GM12878 (cell line): ENCODE measurements at regions not wholly inside any gene's neighbourhood (a gene's known extent, or its start where the extent isn't known, plus 50 kb on each side); places are given as distances from the start of the nearest gene placed in this dataset.
"Not testable (repeated sequence)": the region's sequence is repeated elsewhere in the genome, so short reads cannot be mapped to it uniquely, and the experiment has no call there.

Experiments used
- ATAC-seq: fragments of 200-7000 bp; cut with Tn5 transposase; 3 replicates; pipeline ENCODE4 v1.9.1; 2020; ENCODE audit warnings: mild to moderate bottlenecking, moderate library complexity
- BruUV-seq: library from RNA; stranded (reverse); fragments of 400-500 nt; replicated peaks from 2 replicates; lab custom pipeline; 2021; lab: Mats Ljungman, UMichigan
- CTCF ChIA-PET: fragments of 300-600 bp; sonication (Branson Sonifier 250); formaldehyde crosslinking; extraction: SDS; loops from one replicate; lab custom pipeline; 2021; ENCODE audit warnings: inconsistent platforms; lab: Yijun Ruan, JAX
- POLR2A ChIA-PET: fragments of 350-600 bp; formaldehyde crosslinking; extraction: SDS; loops from one replicate; lab custom pipeline; 2021; ENCODE audit warnings: inconsistent platforms; lab: Charles Lee
- RAD21 ChIA-PET: fragments of 300-600 bp; sonication (Branson Sonifier 250); formaldehyde crosslinking; loops from one replicate; lab custom pipeline; 2023; ENCODE audit warnings: antibody characterized with exemption; ENCODE audit not compliant: unreplicated experiment; lab: Charles Lee
- SMC1A ChIA-PET: fragments of 300-600 bp; sonication (Branson Sonifier 250); formaldehyde crosslinking; loops from one replicate; lab custom pipeline; 2023; ENCODE audit not compliant: unreplicated experiment, uncharacterized antibody; lab: Charles Lee
- DNase-seq: peaks from one replicate; pipeline ENCODE4 v3.0.0-alpha.2; 2011; ENCODE audit warnings: low read depth, low spot score
- FAIRE-seq: peaks from 3 replicates; lab custom pipeline; 2011; peaks lifted over from hg19 to GRCh38; lab: Jason Lieb, UNC
- H2AFZ ChIP-seq: 2 replicates; pipeline ENCODE4 v1.6.0; 2011; ENCODE audit warnings: low read depth, low read length, control low read depth; ENCODE audit not compliant: control insufficient read depth
- H3K27ac ChIP-seq: 2 replicates; pipeline ENCODE4 v1.5.1; 2011; ENCODE audit warnings: control low read depth; ENCODE audit not compliant: control insufficient read depth, insufficient read depth
- H3K27me3 ChIP-seq, 2 experiments: replicated peaks in 1 of 2; 2 replicates each; pipeline versions ENCODE4 v1.6.0 to v1.6.1; 2011; ENCODE audit warnings: low read length in 1 of 2; ENCODE audit not compliant: control insufficient read depth in 2 of 2, insufficient read depth in 2 of 2
- H3K36me3 ChIP-seq, 2 experiments: 2 replicates each; pipeline ENCODE4 v1.5.1; 2011; ENCODE audit warnings: low read length in 1 of 2; ENCODE audit not compliant: control insufficient read depth in 2 of 2, insufficient read depth in 2 of 2
- H3K4me1 ChIP-seq: 2 replicates; pipeline ENCODE4 v1.6.1; 2011; ENCODE audit warnings: mild to moderate bottlenecking, low read length, moderate library complexity, mixed read lengths; ENCODE audit not compliant: control insufficient read depth, insufficient read depth
- H3K4me2 ChIP-seq: 2 replicates; pipeline ENCODE4 v1.6.0; 2011; ENCODE audit warnings: control low read depth; ENCODE audit not compliant: control insufficient read depth, insufficient read depth
- H3K4me3 ChIP-seq: fragments of 200-600 bp; sonication (generic); 2 replicates; pipeline ENCODE4 v1.5.1; 2016
- H3K79me2 ChIP-seq: 2 replicates; pipeline ENCODE4 v1.6.0; 2011; ENCODE audit warnings: low read length; ENCODE audit not compliant: control insufficient read depth, insufficient read depth
- H3K9ac ChIP-seq: 2 replicates; pipeline ENCODE4 v1.8.0; 2011; ENCODE audit warnings: low read length, control low read depth, mixed read lengths; ENCODE audit not compliant: control insufficient read depth, insufficient read depth
- H3K9me3 ChIP-seq: replicated peaks from 3 replicates; pipeline ENCODE4 v1.5.1; 2011; ENCODE audit warnings: mild to moderate bottlenecking, low read length; ENCODE audit not compliant: control insufficient read depth, insufficient read depth
- H4K20me1 ChIP-seq: 2 replicates; pipeline ENCODE4 v1.6.0; 2011; ENCODE audit not compliant: control insufficient read depth, insufficient read depth
- WGBS: methylation state at CpG from one replicate; pipeline ENCODE4 v1.1.6; 2016; ENCODE audit warnings: low lambda C conversion rate; ENCODE audit not compliant: insufficient replicate concordance, insufficient coverage; ENCODE audit errors: missing lambda C conversion rate; 5-methylcytosine and 5-hydroxymethylcytosine counted together
- in situ Hi-C: fragments of 300-500 bp; cut with MboI; formaldehyde crosslinking; loops from 9 replicates; pipeline ENCODE4 v1.14.3; 2018; ENCODE audit warnings: mixed read lengths
- intact Hi-C: fragments of 100-400 bp; cut with micrococcal nuclease; formaldehyde crosslinking; loops from one replicate; pipeline ENCODE4 v1.14.2; 2022; ENCODE audit not compliant: unreplicated experiment

DNA sequence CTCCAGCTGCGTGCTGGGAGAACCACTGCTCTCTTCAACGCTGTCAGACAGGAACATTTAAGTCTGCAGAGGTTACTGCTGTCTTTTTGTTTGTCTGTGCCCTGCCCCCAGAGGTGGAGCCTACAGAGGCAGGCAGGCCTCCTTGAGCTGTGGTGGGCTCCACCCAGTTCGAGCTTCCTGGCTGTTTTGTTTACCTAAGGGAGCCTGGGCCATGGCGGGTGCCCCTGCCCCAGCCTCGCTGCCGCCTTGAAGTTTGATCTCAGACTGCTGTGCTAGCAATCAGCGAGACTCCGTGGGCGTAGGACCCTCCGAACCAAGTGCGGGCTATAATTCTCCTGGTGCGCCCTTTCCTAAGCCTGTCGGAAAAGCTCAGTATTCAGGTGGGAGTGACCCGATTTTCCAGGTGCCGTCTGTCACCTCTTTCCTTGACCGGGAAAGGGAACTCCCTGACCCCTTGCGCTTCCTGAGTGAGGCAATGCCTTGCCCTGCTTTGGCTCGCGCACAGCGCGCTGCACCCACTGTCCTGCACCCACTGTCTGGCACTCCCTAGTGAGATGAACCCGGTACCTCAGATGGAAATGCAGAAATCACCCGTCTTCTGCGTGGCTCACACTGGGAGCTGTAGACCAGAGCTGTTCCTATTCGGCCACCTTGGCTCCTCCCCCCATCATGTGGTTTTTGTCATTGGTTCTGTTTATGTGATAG lies 130.0 kb downstream of the LEPR start:
- WGBS = 65% methylated on average over 25 of the region's 25 CpGs
- SMC1A ChIA-PET, POLR2A ChIA-PET, H3K4me1 ChIP-seq, H3K4me3 ChIP-seq, in situ Hi-C loops, BruUV-seq, intact Hi-C loops, H3K9me3 ChIP-seq, H3K27ac ChIP-seq, H3K4me2 ChIP-seq, DNase-seq, H3K27me3 ChIP-seq, RAD21 ChIA-PET, H2AFZ ChIP-seq, H3K79me2 ChIP-seq, H4K20me1 ChIP-seq, ATAC-seq, H3K36me3 ChIP-seq, H3K9ac ChIP-seq, CTCF ChIA-PET, FAIRE-seq: not testable (repeated sequence)

DNA sequence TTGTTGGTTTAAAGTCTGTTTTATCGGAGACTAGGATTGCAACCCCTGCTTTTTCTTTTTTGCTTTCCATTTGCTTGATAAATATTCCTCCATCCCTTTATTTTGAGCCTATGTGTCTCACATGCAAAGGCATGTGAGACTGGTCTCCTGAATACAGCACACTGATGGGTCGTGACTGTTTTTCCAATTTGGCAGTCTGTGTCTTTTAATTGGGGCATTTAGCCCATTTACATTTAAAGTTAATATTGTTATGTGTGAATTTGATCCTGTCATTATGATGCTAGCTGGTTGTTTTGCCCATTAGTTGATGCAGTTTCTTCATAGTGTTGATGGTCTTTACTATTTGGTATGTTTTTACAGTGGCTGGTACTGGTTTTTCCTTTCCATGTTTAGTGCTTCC lies 132.0 kb downstream of the LEPR start:
- H2AFZ ChIP-seq, DNase-seq, in situ Hi-C loops, POLR2A ChIA-PET, H3K36me3 ChIP-seq, H3K4me2 ChIP-seq, CTCF ChIA-PET, intact Hi-C loops, RAD21 ChIA-PET, ATAC-seq, FAIRE-seq, H3K79me2 ChIP-seq, BruUV-seq, H3K9ac ChIP-seq, H3K4me1 ChIP-seq, H4K20me1 ChIP-seq, H3K27ac ChIP-seq, H3K9me3 ChIP-seq, H3K4me3 ChIP-seq, H3K27me3 ChIP-seq, SMC1A ChIA-PET: not testable (repeated sequence)
- WGBS = 53% methylated on average over 2 of the region's 2 CpGs

DNA sequence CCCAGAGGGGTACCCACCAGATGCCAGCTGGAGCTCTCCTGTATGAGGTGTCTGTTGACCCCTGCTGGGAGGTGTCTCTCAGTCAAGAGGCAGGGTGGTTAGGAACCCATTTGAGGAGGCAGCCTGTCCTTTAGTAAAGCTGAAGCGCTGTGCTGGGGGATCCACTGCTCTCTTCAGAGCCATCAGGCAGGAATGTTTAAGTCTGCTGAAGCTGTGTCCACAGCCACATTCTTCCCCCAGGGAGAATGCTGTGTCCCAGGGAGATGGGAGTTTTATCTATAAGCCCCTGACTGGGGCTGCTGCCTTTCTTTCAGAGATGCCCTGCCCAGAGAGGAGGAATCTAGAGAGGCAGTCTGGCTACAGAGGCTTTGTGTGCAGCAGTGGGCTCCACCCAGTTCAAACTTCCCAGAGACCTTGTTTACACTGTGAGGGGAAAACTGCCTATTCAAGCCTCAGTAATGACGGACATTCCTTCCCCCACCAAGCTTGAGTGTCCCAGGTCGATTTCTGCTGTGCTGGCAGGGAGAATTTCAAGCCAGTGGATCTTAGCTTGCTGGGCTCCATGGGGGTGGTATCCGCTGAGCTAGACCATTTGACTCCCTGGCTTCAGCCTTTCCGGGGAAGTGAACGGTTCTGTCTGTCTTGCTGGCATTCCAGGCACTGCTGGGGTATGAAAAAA lies 133.8 kb downstream of the LEPR start:
- H3K4me3 ChIP-seq, H3K27me3 ChIP-seq, H3K79me2 ChIP-seq, FAIRE-seq, intact Hi-C loops, DNase-seq, H3K4me2 ChIP-seq, in situ Hi-C loops, H3K9ac ChIP-seq, ATAC-seq, BruUV-seq, CTCF ChIA-PET, H2AFZ ChIP-seq, H3K27ac ChIP-seq, H3K9me3 ChIP-seq, POLR2A ChIA-PET, SMC1A ChIA-PET, H3K36me3 ChIP-seq, H4K20me1 ChIP-seq, RAD21 ChIA-PET, H3K4me1 ChIP-seq: not testable (repeated sequence)
- 19% methylated on average over 6 of the region's 6 CpGs for WGBS
